ENCODE measurements at regions not wholly inside any gene's neighbourhood (a gene's known extent, or its start where the extent isn't known, plus 50 kb on each side); places are given as distances from the start of the nearest gene placed in this dataset.
"Not testable (repeated sequence)": the region's sequence is repeated elsewhere in the genome, so short reads cannot be mapped to it uniquely, and the experiment has no call there.

DNA sequence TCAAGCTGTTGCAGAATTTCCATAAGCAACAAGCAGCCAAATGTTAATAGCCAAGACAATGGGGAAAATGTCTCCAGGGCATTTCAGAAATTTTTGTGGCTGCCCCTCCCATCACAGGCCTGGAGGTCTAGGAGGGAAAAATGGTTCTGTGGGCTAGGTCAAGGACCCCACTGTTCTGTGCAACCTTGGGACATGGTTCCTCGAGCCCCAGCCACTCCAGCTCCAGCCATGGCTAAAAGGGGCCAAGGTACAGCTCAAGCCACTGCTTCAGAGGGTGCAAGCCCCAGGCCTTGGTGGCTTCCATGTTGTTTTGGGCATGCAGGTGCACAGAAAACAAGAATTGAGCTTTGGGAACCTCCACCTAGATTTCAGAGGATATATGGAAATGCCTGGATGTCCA, 122.1 kb upstream of the OTOS start:
- H3K4me3 ChIP-seq (ENCODE audit: insufficient read depth, low read depth, low read length); H3K36me3 ChIP-seq (ENCODE audit: control insufficient read depth, insufficient read depth, low read length); H3K27ac ChIP-seq (ENCODE audit: insufficient read depth, low read depth, low read length, poor library complexity, severe bottlenecking); H3K4me1 ChIP-seq (ENCODE audit: control insufficient read depth, insufficient read depth, low read length); H3K27me3 ChIP-seq (ENCODE audit: control insufficient read depth, insufficient read depth, low read length, poor library complexity, severe bottlenecking); H3K9me3 ChIP-seq (ENCODE audit: control insufficient read depth, low read length): not testable (repeated sequence)
- 64 to 72% methylated on average over 1 of the region's 1 CpG for WGBS, 2 experiments

DNA sequence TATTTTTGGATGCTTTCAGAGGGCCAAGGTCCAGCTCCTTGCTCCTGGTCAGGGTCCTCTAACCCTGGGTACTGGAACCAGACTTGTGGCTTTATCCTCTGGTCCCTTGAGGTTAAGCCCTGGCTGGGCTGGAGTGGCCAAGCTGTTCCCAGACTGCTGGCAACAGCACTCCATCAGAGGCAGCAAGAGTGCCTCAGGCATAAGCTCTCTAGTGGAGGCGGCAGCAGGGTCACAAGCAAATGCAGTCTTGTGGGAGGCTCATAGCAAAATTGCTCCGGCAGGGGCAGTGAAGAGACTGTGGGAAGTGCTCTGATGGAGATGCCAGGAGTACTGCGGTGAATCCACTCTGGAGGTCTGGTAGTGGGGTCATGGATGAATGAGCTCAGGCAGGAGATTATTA, 128.9 kb upstream of the OTOS start:
- H3K9me3 ChIP-seq (ENCODE audit: control insufficient read depth, low read length): no peaks in the 10 kb centered on the region
- no peaks in the 10 kb centered on the region for H3K27me3 ChIP-seq (ENCODE audit: control insufficient read depth, insufficient read depth, low read length, poor library complexity, severe bottlenecking)
- no peak overlapping the region for H3K4me3 ChIP-seq (ENCODE audit: insufficient read depth, low read depth, low read length)
- no peaks in the 10 kb centered on the region for H3K4me1 ChIP-seq (ENCODE audit: control insufficient read depth, insufficient read depth, low read length)
- H3K27ac ChIP-seq (ENCODE audit: insufficient read depth, low read depth, low read length, poor library complexity, severe bottlenecking): no peak overlapping the region
- no peaks in the 10 kb centered on the region for H3K36me3 ChIP-seq (ENCODE audit: control insufficient read depth, insufficient read depth, low read length)
- 89 to 96% methylated on average over 3 of the region's 3 CpGs for WGBS, 2 experiments

DNA sequence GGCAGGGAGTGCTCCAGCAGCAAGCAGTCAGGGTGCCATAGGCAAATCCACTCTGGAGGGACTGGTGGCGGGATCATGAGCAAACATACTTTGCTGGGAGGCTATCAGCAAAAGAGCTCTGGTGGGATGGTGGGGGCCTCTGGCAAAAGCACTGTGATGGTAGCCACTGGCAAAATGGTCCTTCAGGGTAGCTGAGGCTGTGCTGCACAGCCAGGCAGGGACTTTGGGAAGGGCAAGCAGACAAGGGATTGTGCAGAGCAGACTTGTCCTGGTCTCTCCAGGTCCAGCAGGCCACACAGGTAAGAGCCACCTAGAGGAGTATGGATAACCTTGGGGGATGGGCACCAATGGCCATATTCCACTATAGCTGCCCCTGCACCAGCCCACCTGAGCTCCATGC, 129.4 kb upstream of the OTOS start:
- no peaks in the 10 kb centered on the region for H3K9me3 ChIP-seq (ENCODE audit: control insufficient read depth, low read length)
- H3K27me3 ChIP-seq (ENCODE audit: control insufficient read depth, insufficient read depth, low read length, poor library complexity, severe bottlenecking): no peaks in the 10 kb centered on the region
- H3K4me1 ChIP-seq (ENCODE audit: control insufficient read depth, insufficient read depth, low read length): no peaks in the 10 kb centered on the region
- no peak overlapping the region for H3K27ac ChIP-seq (ENCODE audit: insufficient read depth, low read depth, low read length, poor library complexity, severe bottlenecking)
- no peaks in the 10 kb centered on the region for H3K36me3 ChIP-seq (ENCODE audit: control insufficient read depth, insufficient read depth, low read length)
- 91 to 94% methylated on average over 1 of the region's 1 CpG for WGBS, 2 experiments
- no peak overlapping the region for H3K4me3 ChIP-seq (ENCODE audit: insufficient read depth, low read depth, low read length)

DNA sequence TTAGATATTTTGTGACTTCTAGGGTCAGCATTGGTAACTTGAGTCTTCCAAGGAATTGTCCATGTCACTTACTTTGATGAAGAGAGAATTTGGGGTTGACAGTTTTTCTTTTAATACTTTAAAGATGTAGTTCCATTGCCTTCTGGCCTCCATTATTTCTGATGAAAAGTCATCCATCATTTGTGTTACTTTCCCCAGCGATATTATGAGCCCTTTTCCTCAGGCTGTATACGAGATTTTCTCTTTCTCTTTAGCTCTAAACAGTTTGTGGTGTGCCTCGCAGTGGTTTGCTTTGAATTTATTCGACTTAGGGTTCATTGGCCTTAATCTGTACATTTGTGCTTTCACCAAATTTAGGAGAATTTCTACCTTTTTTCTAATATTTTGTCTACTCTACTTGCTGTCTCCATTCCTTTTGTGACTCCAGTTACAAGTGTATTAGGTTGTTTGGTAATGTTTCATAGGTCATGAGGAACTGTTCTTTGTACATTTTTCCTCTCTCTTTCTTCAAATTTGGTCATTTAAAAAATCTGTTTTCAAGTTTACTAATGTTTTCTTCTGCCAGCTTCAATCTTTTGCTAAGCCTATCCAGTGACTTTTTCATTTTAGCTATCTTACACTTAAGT, 131.4 kb upstream of the OTOS start:
- no peaks in the 10 kb centered on the region for H3K4me1 ChIP-seq (ENCODE audit: control insufficient read depth, insufficient read depth, low read length)
- H3K27me3 ChIP-seq (ENCODE audit: control insufficient read depth, insufficient read depth, low read length, poor library complexity, severe bottlenecking): no peaks in the 10 kb centered on the region
- H3K36me3 ChIP-seq (ENCODE audit: control insufficient read depth, insufficient read depth, low read length): no peaks in the 10 kb centered on the region
- H3K4me3 ChIP-seq (ENCODE audit: insufficient read depth, low read depth, low read length): no peak overlapping the region
- no peak overlapping the region for H3K27ac ChIP-seq (ENCODE audit: insufficient read depth, low read depth, low read length, poor library complexity, severe bottlenecking)
- 78 to 87% methylated on average over 4 of the region's 4 CpGs for WGBS, 2 experiments
- H3K9me3 ChIP-seq (ENCODE audit: control insufficient read depth, low read length): no peaks in the 10 kb centered on the region

DNA sequence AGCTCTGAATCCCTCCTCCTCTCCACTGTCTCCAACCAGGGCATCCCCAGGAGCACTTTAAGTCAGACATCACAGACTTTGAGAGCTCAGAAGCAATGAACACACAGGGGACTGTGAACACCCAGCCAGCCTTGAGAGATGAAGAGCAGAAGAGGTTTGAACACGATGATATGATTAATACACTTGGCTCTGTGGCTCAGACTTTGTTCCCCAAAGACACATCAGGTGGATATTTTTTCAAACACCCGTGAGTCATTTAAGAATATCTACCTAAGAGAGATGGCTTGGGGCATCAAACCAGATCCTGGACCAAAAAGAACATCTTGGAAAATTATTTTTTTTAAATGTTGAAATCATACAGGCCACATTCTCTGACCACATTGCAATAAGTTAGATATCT, 134.9 kb upstream of the OTOS start:
- WGBS, 2 experiments: 90 to 92% methylated on average over 2 of the region's 2 CpGs
- Histone ChIP-seq H3K27ac (ENCODE audit: insufficient read depth, low read depth, low read length, poor library complexity, severe bottlenecking) (no peak overlapping the region), H3K9me3 (ENCODE audit: control insufficient read depth, low read length) (no peaks in the 10 kb centered on the region)

DNA sequence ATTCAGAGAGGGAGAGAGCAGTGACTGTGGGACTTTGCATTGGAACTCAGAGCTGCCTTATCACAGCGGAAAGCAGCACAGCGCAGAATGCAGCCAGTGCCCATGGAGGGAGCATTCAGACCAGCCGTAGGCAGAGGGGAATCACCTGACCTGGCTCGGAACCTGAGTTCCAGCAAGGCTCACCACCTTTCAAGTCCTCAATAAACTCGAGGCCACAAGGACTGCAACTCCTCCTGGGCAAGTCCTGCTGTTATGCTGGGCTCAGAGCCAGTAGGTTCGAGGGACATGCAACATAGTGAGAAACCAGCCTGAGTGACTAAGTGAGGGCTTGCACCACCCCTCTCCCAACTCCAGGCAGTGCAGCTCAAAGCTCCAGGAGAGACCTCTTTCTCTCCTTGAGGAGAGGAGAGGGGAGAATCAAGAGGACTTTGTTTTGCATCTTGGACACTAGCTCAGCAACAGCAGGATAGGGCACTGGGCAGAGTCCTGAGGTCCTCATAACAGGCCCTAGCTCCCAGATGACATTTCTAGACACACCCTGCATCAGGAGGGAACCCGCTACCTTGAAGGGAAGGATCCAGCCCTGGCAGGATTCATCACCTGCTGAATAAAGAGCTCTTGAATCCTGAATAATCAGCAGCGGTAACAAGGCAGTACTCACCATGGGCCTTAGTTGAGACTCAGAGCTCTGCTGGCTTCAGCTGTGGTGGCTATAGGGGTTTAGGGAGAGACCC, 136.8 kb upstream of the OTOS start:
- H3K4me1 ChIP-seq (ENCODE audit: control insufficient read depth, insufficient read depth, low read length): no peaks in the 10 kb centered on the region

More for the DNA sequence above, 134.9 kb upstream of the OTOS start:
- H3K4me3 ChIP-seq (ENCODE audit: insufficient read depth, low read depth, low read length): no peak overlapping the region
- H3K27me3 ChIP-seq (ENCODE audit: control insufficient read depth, insufficient read depth, low read length, poor library complexity, severe bottlenecking): no peaks in the 10 kb centered on the region
- no peaks in the 10 kb centered on the region for H3K36me3 ChIP-seq (ENCODE audit: control insufficient read depth, insufficient read depth, low read length)
- no peaks in the 10 kb centered on the region for H3K4me1 ChIP-seq (ENCODE audit: control insufficient read depth, insufficient read depth, low read length)

DNA sequence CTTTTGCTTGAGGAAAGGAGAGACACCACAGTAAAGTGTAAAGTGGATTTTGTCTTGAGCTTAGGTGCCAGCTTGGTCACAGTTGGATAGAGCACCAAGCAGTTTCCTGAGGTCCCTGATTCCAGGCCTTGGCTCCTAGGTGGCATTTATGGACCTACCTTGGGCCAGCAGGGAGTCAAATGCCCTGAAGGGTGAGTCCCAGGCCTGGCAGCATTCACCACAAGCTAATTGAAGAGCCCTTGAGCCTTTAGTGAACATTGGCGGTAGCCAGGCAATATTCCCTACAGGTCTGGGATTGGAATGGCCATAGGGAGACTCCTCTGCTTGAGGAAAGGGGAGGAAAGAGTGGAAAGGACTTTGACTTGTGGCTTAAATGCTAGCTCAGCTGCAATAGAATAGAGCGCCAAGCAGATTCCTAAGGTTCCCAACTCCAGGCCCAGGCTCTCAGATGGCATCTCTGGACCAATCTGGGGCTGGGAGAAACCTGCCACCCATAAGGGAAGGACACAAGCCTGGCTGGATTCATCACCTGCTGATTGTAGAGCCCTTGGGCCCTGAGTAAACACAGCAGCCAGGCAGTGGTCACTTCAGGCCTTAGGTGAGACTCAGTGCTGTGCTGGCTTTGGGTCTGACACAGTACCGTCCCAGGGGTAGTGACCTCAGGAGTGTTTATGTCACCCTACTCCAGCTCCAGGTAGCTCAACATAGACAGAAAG, 137.5 kb upstream of the OTOS start:
- Histone ChIP-seq H3K4me3 (ENCODE audit: insufficient read depth, low read depth, low read length) (no peak overlapping the region), H3K4me1 (ENCODE audit: control insufficient read depth, insufficient read depth, low read length) (no peaks in the 10 kb centered on the region), H3K36me3 (ENCODE audit: control insufficient read depth, insufficient read depth, low read length) (no peaks in the 10 kb centered on the region), H3K9me3 (ENCODE audit: control insufficient read depth, low read length) (no peaks in the 10 kb centered on the region), H3K27ac (ENCODE audit: insufficient read depth, low read depth, low read length, poor library complexity, severe bottlenecking) (no peak overlapping the region), H3K27me3 (ENCODE audit: control insufficient read depth, insufficient read depth, low read length, poor library complexity, severe bottlenecking) (no peaks in the 10 kb centered on the region)
- 76 to 83% methylated on average over 3 of the region's 3 CpGs for WGBS, 2 experiments

More for the DNA sequence above, 136.8 kb upstream of the OTOS start:
- Histone ChIP-seq H3K36me3 (ENCODE audit: control insufficient read depth, insufficient read depth, low read length) (no peaks in the 10 kb centered on the region), H3K27ac (ENCODE audit: insufficient read depth, low read depth, low read length, poor library complexity, severe bottlenecking) (no peak overlapping the region), H3K4me3 (ENCODE audit: insufficient read depth, low read depth, low read length) (no peak overlapping the region), H3K27me3 (ENCODE audit: control insufficient read depth, insufficient read depth, low read length, poor library complexity, severe bottlenecking) (no peaks in the 10 kb centered on the region), H3K9me3 (ENCODE audit: control insufficient read depth, low read length) (no peaks in the 10 kb centered on the region)
- 88 to 91% methylated on average over 8 of the region's 8 CpGs for WGBS, 2 experiments

DNA sequence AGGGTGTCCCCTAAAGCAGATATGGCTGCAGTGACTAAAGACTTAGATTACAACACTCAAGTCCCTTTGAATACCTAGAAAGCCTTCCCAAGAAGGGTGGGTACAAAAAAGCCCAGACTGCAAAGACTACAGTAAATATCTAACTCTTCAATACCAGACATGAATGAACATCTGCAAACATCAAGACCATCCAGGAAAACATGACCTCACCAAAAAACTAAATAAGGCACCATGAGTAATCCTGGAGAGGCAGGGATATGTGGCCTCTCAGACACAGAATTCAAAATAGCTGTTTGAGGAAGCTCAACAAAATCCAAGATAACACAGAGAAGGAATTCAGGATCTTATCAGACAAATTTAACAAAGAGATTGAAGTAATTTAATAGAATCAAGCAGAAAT, 138.2 kb upstream of the OTOS start:
- Histone ChIP-seq H3K27me3 (ENCODE audit: control insufficient read depth, insufficient read depth, low read length, poor library complexity, severe bottlenecking) (no peaks in the 10 kb centered on the region), H3K9me3 (ENCODE audit: control insufficient read depth, low read length) (no peaks in the 10 kb centered on the region), H3K4me1 (ENCODE audit: control insufficient read depth, insufficient read depth, low read length) (no peaks in the 10 kb centered on the region), H3K36me3 (ENCODE audit: control insufficient read depth, insufficient read depth, low read length) (no peaks in the 10 kb centered on the region), H3K4me3 (ENCODE audit: insufficient read depth, low read depth, low read length) (no peak overlapping the region), H3K27ac (ENCODE audit: insufficient read depth, low read depth, low read length, poor library complexity, severe bottlenecking) (no peak overlapping the region)

DNA sequence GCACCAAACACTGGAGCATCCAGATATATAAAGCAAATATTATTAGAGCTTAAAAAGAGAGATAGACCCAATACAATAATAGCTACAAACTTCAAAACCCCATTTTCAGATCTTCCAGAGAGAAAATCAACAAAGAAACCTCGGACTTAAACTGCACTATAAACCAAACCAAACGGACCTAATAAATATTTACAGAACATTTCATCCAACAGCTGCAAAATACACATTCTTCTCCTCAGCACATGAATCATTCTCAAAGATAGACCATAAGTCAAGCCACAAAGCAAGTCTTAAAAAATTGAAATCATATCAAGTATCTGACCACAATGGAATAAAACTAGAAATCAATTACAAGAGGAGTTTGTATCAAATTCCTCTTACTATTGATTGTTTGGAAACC, 140.2 kb upstream of the OTOS start:
- Histone ChIP-seq H3K27me3 (ENCODE audit: control insufficient read depth, insufficient read depth, low read length, poor library complexity, severe bottlenecking) (no peaks in the 10 kb centered on the region), H3K27ac (ENCODE audit: insufficient read depth, low read depth, low read length, poor library complexity, severe bottlenecking) (no peak overlapping the region), H3K36me3 (ENCODE audit: control insufficient read depth, insufficient read depth, low read length) (no peaks in the 10 kb centered on the region), H3K4me1 (ENCODE audit: control insufficient read depth, insufficient read depth, low read length) (no peaks in the 10 kb centered on the region), H3K4me3 (ENCODE audit: insufficient read depth, low read depth, low read length) (no peak overlapping the region), H3K9me3 (ENCODE audit: control insufficient read depth, low read length) (no peaks in the 10 kb centered on the region)
- 78 to 84% methylated on average over 2 of the region's 2 CpGs for WGBS, 2 experiments

DNA sequence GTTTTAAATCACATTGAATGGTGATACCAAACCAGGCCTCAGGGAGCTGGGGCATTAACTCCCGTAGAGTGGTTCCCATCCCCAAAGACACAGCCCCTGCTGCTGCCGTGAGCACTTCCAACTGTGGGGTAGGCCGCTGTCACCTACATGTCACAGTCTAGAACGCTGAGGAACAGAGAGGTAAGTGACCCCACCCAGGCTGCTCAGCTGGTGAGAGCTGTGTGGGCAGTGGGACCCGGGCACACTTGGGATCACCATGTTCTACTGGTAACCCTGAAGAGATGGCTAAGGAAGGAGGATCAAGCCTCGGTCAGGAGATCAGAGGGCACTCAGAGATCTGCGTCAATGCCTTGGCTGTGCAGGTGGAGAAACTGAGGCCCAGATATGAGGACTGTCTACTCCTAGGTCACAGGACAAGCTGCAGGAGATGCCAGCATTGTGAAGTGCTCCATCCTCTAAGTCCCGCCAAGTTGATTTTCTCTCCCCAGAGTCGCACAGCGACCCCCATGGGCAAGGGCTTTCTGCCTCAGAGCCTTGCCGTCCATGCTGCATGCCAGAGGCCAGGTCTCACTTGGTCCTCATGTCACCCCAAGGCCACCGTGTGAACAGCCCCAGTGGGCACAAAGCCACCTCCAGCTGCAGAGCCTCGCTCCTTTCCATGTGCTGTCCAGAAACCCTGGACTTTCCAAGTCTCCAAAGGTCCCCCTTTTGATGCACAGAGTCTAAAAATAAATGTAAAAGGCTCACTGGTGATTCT, 144.2 kb upstream of the OTOS start:
- no peaks in the 10 kb centered on the region for H3K36me3 ChIP-seq (ENCODE audit: control insufficient read depth, insufficient read depth, low read length)
- no peaks in the 10 kb centered on the region for H3K27me3 ChIP-seq (ENCODE audit: control insufficient read depth, insufficient read depth, low read length, poor library complexity, severe bottlenecking)
- 90% methylated on average over 13 of the region's 13 CpGs for WGBS, 2 experiments
- no peaks in the 10 kb centered on the region for H3K9me3 ChIP-seq (ENCODE audit: control insufficient read depth, low read length)
- H3K4me3 ChIP-seq (ENCODE audit: insufficient read depth, low read depth, low read length): no peak overlapping the region
- H3K27ac ChIP-seq (ENCODE audit: insufficient read depth, low read depth, low read length, poor library complexity, severe bottlenecking): no peak overlapping the region
- no peaks in the 10 kb centered on the region for H3K4me1 ChIP-seq (ENCODE audit: control insufficient read depth, insufficient read depth, low read length)
